GM12878 (cell line): ENCODE measurements at regions not wholly inside any gene's neighbourhood (a gene's known extent, or its start where the extent isn't known, plus 50 kb on each side); places are given as distances from the start of the nearest gene placed in this dataset.

Experiments
- BHLHE40 ChIP-seq, 2 experiments: fragments of 450-650 bp in 1 of 2; IDR thresholded peaks; 2 replicates each; pipeline ENCODE4 v1.6.1; 2011 to 2017; ENCODE audit warnings: low read depth in 2 of 2, borderline replicate concordance in 1 of 2, improper control_type of control experiment in 1 of 2, low read length in 1 of 2, mild to moderate bottlenecking in 1 of 2
- HDAC2 ChIP-seq: fragments of 200-600 bp; sonication (generic); IDR thresholded peaks from 2 replicates; pipeline ENCODE4 v1.6.1; 2017
- POLR2A ChIP-seq: IDR thresholded peaks from 2 replicates; pipeline ENCODE4 v1.6.1; 2011; ENCODE audit warnings: low read depth, mild to moderate bottlenecking, low read length
- POLR2AphosphoS5 ChIP-seq: IDR thresholded peaks from 2 replicates; pipeline ENCODE4 v1.6.1; 2011; ENCODE audit warnings: mild to moderate bottlenecking, low read length, inconsistent platforms
- SUZ12 ChIP-seq: fragments of 200-600 bp; sonication (generic); IDR thresholded peaks from one replicate; pipeline ENCODE4 v1.6.1; 2018; ENCODE audit warnings: antibody characterized with exemption, mild to moderate bottlenecking; ENCODE audit not compliant: unreplicated experiment
- TCF12 ChIP-seq: IDR thresholded peaks from 2 replicates; pipeline ENCODE4 v1.6.1; 2011; ENCODE audit warnings: low read depth, mild to moderate bottlenecking, low read length
- TF ChIP-seq, protein P1 (sequence below), 3 experiments: IDR thresholded peaks in 2 of 3; conservative IDR thresholded peaks in 1 of 3; 2 replicates each; pipeline ENCODE4 v1.5.1; 2011; ENCODE audit warnings: low read depth in 3 of 3, low read length in 3 of 3, mild to moderate bottlenecking in 3 of 3, control low read depth in 2 of 3, moderate library complexity in 2 of 3, inconsistent platforms in 1 of 3, mixed read lengths in 1 of 3; ENCODE audit not compliant: control insufficient read depth in 2 of 3, insufficient read depth in 1 of 3; ENCODE audit errors: extremely low read depth in 1 of 3

DNA sequence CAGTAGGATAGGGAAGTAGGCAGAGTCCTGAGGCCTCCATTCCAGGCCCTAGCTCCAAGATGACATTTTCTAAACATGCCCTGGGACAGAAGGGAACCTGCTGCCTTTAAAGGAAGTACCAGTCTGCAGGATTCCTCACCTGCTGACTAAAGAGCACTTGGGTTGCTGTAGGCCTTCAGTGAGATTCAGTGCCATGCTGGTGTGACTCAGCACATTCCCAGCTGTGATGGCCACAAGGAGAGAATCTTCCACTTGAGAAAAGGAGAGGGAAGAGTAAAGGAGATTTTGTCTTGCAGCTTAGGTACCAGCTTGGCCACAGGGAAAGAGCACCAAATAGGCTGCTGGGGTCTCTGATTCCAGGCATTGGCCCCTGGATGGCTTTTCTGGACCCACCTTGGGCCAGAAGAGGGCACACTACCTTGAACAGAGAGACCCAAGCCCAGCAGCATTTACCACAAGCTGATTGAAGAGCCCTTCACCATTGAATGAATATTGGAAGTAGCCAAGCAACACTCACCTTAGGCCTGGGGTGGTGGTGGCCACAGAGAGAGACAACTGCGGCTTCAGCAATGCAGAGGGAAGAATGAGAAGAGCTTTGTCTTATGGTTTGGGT is 498.3 kb downstream of the KCNH5 start:
- TF ChIP-seq, protein P1, sequence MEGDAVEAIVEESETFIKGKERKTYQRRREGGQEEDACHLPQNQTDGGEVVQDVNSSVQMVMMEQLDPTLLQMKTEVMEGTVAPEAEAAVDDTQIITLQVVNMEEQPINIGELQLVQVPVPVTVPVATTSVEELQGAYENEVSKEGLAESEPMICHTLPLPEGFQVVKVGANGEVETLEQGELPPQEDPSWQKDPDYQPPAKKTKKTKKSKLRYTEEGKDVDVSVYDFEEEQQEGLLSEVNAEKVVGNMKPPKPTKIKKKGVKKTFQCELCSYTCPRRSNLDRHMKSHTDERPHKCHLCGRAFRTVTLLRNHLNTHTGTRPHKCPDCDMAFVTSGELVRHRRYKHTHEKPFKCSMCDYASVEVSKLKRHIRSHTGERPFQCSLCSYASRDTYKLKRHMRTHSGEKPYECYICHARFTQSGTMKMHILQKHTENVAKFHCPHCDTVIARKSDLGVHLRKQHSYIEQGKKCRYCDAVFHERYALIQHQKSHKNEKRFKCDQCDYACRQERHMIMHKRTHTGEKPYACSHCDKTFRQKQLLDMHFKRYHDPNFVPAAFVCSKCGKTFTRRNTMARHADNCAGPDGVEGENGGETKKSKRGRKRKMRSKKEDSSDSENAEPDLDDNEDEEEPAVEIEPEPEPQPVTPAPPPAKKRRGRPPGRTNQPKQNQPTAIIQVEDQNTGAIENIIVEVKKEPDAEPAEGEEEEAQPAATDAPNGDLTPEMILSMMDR (IDR thresholded peaks at IDR 0.05 in 2 of 3, conservative IDR thresholded peaks at IDR 0.05 in 1 of 3; ENCODE audit: control insufficient read depth in 2 of 3, extremely low read depth in 1 of 3, insufficient read depth in 1 of 3, low read depth in 3 of 3, low read length in 3 of 3) = no peak
- TF ChIP-seq TCF12 (no peak), HDAC2 (no peak), SUZ12 (no peak), BHLHE40 (IDR thresholded peaks at IDR 0.05; ENCODE audit: borderline replicate concordance in 1 of 2, low read depth in 2 of 2, low read length in 1 of 2) (no peak), POLR2AphosphoS5 (no peak), POLR2A (no peak)
